GM20431 (cell line): ENCODE measurements at regions not wholly inside any gene's neighbourhood (a gene's known extent, or its start where the extent isn't known, plus 50 kb on each side); places are given as distances from the start of the nearest gene placed in this dataset.

Source experiments
- in situ Hi-C: fragments of 300-500 bp; cut with MseI, MboI; formaldehyde crosslinking; loops from one replicate; pipeline ENCODE4 v1.15.0; 2020; ENCODE audit warnings: low sequenced_read_pairs; ENCODE audit not compliant: unreplicated experiment

- in situ Hi-C loops = no loop called here
Measured at GRCh38 chr5:114305402-114306207, 56.3 kb upstream of the KCNN2 start.

GRCh38 chr5:114308017-114308416 is 53.9 kb upstream of the KCNN2 start:
- in situ Hi-C loops = no loop called here

GRCh38 chr5:114308508-114308907 is 53.4 kb upstream of the KCNN2 start:
- in situ Hi-C loops = no loop called here

- in situ Hi-C loops = no loop called here
Measured at GRCh38 chr5:114310666-114311065, 51.2 kb upstream of the KCNN2 start.

GRCh38 chr5:114311281-114311680 is 50.6 kb upstream of the KCNN2 start:
- in situ Hi-C loops = no loop called here

GRCh38 chr5:114311968-114312367 is 49.9 kb upstream of the KCNN2 start:
- in situ Hi-C loops = no loop called here
